Uterus (tissue), 2 donors: ENCODE measurements at regions not wholly inside any gene's neighbourhood (a gene's known extent, or its start where the extent isn't known, plus 50 kb on each side); places are given as distances from the start of the nearest gene placed in this dataset.

Experiments
- POLR2A ChIP-seq, 2 donors: fragments of 450-650 bp; IDR thresholded peaks; one replicate each; pipeline ENCODE4 v1.6.1; 2016; ENCODE audit warnings: antibody characterized with exemption in 2 of 2, mild to moderate bottlenecking in 1 of 2, moderate library complexity in 1 of 2
- TF ChIP-seq, protein P1 (sequence below), 4 experiments: fragments of 200-600 bp in 2 of 4; fragments of 450-650 bp in 2 of 4; sonication (generic) in 2 of 4; IDR thresholded peaks; one replicate each; pipeline ENCODE4 v1.5.1; 2016 to 2019; ENCODE audit warnings: antibody characterized with exemption in 4 of 4, mild to moderate bottlenecking in 2 of 4, moderate library complexity in 1 of 4

DNA sequence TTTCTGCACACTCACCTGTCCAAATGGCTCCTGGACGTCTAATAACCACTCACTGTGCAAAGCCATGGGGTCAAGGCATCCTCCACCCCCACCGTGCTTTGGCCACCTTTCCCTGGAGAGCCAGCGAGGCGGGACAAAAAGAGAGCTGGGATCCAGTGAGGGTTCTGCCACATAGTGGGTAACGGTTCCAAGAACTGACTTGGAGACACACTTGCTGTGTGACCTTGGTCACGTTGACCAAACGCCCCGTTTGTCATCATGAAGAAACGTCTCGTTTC is 287.2 kb downstream of the TFAP2C start:
- TF ChIP-seq, protein P1, sequence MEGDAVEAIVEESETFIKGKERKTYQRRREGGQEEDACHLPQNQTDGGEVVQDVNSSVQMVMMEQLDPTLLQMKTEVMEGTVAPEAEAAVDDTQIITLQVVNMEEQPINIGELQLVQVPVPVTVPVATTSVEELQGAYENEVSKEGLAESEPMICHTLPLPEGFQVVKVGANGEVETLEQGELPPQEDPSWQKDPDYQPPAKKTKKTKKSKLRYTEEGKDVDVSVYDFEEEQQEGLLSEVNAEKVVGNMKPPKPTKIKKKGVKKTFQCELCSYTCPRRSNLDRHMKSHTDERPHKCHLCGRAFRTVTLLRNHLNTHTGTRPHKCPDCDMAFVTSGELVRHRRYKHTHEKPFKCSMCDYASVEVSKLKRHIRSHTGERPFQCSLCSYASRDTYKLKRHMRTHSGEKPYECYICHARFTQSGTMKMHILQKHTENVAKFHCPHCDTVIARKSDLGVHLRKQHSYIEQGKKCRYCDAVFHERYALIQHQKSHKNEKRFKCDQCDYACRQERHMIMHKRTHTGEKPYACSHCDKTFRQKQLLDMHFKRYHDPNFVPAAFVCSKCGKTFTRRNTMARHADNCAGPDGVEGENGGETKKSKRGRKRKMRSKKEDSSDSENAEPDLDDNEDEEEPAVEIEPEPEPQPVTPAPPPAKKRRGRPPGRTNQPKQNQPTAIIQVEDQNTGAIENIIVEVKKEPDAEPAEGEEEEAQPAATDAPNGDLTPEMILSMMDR (IDR thresholded peaks at IDR 0.05), result no peak
- TF ChIP-seq POLR2A (IDR thresholded peaks at IDR 0.05), result no peak
